HL-60 (cell line): ENCODE measurements at regions not wholly inside any gene's neighbourhood (a gene's known extent, or its start where the extent isn't known, plus 50 kb on each side); places are given as distances from the start of the nearest gene placed in this dataset.

ENCODE experiments used
- CTCF ChIP-seq: IDR thresholded peaks from one replicate; pipeline ENCODE4 v1.5.1; 2011; ENCODE audit warnings: low read length, control low read depth, inconsistent platforms; ENCODE audit not compliant: insufficient read depth
- GABPA ChIP-seq: IDR thresholded peaks from 2 replicates; pipeline ENCODE4 v1.6.1; 2012; ENCODE audit warnings: low read depth
- POLR2AphosphoS5 ChIP-seq: IDR thresholded peaks from 2 replicates; pipeline ENCODE4 v1.6.1; 2012; ENCODE audit warnings: low read depth
- SPI1 ChIP-seq: IDR thresholded peaks from 2 replicates; pipeline ENCODE4 v1.6.1; 2012; ENCODE audit warnings: low read depth, mild to moderate bottlenecking, borderline replicate concordance
- TF ChIP-seq, protein P1 (sequence below): IDR thresholded peaks from 2 replicates; pipeline ENCODE4 v1.6.1; 2012; ENCODE audit warnings: low read depth; ENCODE audit not compliant: insufficient replicate concordance

GRCh38 chr5:53257806-53258373 lies 148.3 kb upstream of the MOCS2 start:
- TF ChIP-seq POLR2AphosphoS5 (no peak), CTCF (no peak), GABPA (no peak), SPI1 (no peak)
- TF ChIP-seq, protein P1, sequence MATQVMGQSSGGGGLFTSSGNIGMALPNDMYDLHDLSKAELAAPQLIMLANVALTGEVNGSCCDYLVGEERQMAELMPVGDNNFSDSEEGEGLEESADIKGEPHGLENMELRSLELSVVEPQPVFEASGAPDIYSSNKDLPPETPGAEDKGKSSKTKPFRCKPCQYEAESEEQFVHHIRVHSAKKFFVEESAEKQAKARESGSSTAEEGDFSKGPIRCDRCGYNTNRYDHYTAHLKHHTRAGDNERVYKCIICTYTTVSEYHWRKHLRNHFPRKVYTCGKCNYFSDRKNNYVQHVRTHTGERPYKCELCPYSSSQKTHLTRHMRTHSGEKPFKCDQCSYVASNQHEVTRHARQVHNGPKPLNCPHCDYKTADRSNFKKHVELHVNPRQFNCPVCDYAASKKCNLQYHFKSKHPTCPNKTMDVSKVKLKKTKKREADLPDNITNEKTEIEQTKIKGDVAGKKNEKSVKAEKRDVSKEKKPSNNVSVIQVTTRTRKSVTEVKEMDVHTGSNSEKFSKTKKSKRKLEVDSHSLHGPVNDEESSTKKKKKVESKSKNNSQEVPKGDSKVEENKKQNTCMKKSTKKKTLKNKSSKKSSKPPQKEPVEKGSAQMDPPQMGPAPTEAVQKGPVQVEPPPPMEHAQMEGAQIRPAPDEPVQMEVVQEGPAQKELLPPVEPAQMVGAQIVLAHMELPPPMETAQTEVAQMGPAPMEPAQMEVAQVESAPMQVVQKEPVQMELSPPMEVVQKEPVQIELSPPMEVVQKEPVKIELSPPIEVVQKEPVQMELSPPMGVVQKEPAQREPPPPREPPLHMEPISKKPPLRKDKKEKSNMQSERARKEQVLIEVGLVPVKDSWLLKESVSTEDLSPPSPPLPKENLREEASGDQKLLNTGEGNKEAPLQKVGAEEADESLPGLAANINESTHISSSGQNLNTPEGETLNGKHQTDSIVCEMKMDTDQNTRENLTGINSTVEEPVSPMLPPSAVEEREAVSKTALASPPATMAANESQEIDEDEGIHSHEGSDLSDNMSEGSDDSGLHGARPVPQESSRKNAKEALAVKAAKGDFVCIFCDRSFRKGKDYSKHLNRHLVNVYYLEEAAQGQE: no peak
